Activated T-helper 2 cell treated with anti-CD3 and anti-CD28 coated beads, Interferon-gamma antibody, Interleukin-2, Interleukin-4, amounts not matched to agents 10 μg/mL and 5 μg/mL and 100 μg/mL, durations not matched to agents 14 hours and 24 hours and 36 hours (primary cell): ENCODE measurements at regions not wholly inside any gene's neighbourhood (a gene's known extent, or its start where the extent isn't known, plus 50 kb on each side); places are given as distances from the start of the nearest gene placed in this dataset.

ENCODE experiments used
- DNase-seq: peaks from one replicate; pipeline ENCODE4 v3.0.0; 2021; ENCODE audit warnings: low spot score
- H3K27ac Mint-ChIP-seq: one replicate; pipeline ENCODE4 v1.8.0; 2021; ENCODE audit warnings: mixed read lengths
- H3K27me3 Mint-ChIP-seq: one replicate; pipeline ENCODE4 v1.8.0; 2021; ENCODE audit warnings: low read depth, mixed read lengths
- H3K36me3 Mint-ChIP-seq: one replicate; pipeline ENCODE4 v1.8.0; 2021; ENCODE audit warnings: low read depth, mixed read lengths
- H3K4me1 Mint-ChIP-seq: one replicate; pipeline ENCODE4 v1.8.0; 2021; ENCODE audit warnings: low read depth, mixed read lengths
- H3K4me3 Mint-ChIP-seq: one replicate; pipeline ENCODE4 v1.8.0; 2021; ENCODE audit warnings: low read depth, mild to moderate bottlenecking, moderate library complexity, mixed read lengths
- H3K9me3 Mint-ChIP-seq: one replicate; pipeline ENCODE4 v1.8.0; 2021; ENCODE audit warnings: mixed read lengths
- intact Hi-C: fragments of 100-400 bp; cut with micrococcal nuclease; formaldehyde crosslinking; loops from one replicate; pipeline ENCODE4 v1.15.1; 2023

DNA sequence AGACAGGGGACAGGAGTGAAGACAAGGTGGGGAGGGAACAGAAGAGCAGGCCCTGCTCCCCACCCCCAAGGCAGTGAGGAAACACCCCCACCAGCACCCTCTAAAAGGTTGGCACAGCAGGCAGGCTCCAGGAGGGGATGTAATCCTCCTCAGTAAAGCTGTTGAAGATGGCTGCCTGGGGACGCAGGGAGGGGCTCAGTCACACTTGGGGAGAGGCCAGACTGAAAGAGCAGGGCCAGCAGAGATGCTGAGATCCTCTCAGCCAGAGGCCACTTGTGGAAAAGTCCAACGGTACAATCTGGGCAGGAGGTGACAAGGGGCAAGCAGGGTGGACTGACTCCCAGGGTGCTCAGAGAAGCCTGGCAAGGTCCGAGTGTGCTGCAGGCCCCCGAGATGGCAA lies 154.8 kb upstream of the ID2 start:
- Mint-ChIP-seq H3K9me3 (peaks cover 15% of the 10 kb centered on the region), H3K36me3 (peaks cover 18% of the 10 kb centered on the region), H3K4me3 (no peak overlapping the region), H3K27me3 (peaks cover 3% of the 10 kb centered on the region), H3K4me1 (peaks cover 26% of the 10 kb centered on the region), H3K27ac (no peak overlapping the region)
- intact Hi-C loops = no loop called here
- DNase-seq = no peak

DNA sequence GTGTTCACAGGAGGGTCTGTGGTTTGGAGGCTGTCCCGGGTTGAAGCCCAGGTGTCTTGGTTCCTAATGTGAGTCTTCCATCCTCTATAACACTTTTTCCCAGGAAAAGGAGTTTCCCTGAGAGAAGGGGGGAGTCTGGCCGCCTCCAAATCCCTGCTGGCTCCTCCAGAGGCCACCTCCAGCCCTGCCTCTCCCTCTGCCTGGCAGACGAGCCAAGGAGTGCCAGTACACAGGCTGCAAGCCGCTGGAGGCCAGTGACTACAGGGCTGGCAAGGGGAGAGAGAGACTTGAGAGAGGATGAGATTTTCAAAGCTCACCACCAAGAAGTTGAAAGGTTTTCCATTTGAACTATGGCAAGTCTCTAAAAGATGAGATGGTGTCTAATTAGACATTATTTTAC lies 154.2 kb upstream of the ID2 start:
- Mint-ChIP-seq H3K27me3 (peaks cover 3% of the 10 kb centered on the region), H3K27ac (no peak overlapping the region), H3K9me3 (peaks cover 18% of the 10 kb centered on the region), H3K4me1 (peaks cover 20% of the 10 kb centered on the region), H3K36me3 (peaks cover 18% of the 10 kb centered on the region), H3K4me3 (no peak overlapping the region)
- no peak for DNase-seq
- intact Hi-C loops = no loop called here

DNA sequence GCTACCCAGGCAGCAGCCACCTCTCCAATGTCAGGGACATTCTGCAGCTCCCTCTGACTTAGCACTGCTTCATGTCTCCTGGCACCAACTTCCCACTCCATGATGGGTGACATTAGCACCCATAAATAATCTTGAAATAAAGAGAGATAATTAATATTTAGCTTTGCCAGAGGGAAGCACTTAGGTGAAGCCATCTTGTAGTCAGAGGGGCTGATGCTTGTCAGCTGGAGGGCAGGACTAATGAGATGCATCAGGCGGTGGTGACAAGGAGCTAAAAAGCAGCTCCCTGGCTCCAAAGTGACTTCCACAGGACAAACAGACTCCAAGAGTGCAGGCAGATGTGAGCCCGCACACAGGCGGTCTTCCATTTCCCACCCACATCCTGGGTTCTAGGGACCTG lies 153.0 kb upstream of the ID2 start:
- Mint-ChIP-seq H3K9me3 (peaks cover 18% of the 10 kb centered on the region), H3K36me3 (peaks cover 17% of the 10 kb centered on the region), H3K27ac (no peak overlapping the region), H3K4me1 (peaks cover 11% of the 10 kb centered on the region), H3K27me3 (peaks cover 3% of the 10 kb centered on the region), H3K4me3 (no peak overlapping the region)
- intact Hi-C loops = no loop called here
- DNase-seq = no peak

DNA sequence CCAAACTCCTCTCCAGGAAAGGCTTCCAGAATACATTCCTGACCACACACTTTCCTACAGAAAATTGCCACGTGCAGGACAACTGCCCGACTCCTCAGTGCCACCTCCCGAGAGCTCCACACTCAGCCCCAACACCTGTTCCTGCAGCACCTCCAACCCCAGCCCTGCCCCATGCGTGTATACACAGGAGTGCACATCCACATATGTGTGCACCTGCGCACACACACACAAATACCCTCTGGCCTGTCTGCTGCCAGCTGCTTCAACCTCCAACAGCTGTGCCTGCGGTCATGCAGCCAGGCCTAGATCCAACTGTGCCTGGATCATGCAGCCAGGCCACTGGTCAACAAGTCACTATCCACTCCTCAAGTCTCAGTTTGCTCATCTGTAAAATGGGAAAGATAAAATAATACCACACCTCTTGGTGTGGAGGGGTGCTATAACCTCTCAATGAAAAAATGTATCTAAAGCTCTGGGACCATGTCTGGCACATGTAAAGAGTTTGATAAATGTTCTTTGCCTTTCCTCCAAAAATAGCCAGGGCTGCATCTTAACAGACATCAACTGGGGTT lies 152.1 kb upstream of the ID2 start:
- Mint-ChIP-seq H3K4me3 (no peak overlapping the region), H3K36me3 (peaks cover 17% of the 10 kb centered on the region), H3K27me3 (peaks cover 3% of the 10 kb centered on the region), H3K4me1 (peaks cover 11% of the 10 kb centered on the region), H3K27ac (no peak overlapping the region), H3K9me3 (peaks cover 18% of the 10 kb centered on the region)
- intact Hi-C loops = no loop called here
- DNase-seq = no peak

DNA sequence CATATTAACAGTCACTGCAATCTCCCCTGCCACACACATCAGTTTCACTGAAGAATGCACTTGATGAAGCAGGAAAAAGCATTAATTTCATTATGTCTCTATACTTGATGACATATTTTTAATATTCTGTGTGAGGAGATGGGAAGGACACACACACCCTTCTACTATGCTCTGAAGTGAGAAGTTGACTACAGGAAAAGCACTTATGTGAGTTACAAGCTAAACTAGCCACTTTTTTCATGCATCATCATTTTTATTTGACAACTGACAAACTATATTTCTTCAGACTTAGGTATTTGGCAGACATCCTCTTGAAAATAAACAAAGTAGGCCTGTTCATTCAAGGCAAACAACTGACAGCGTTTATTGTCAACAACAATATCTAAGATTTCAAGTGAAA lies 150.4 kb upstream of the ID2 start:
- Mint-ChIP-seq H3K36me3 (peaks cover 17% of the 10 kb centered on the region), H3K9me3 (peaks cover 18% of the 10 kb centered on the region), H3K27ac (no peak overlapping the region), H3K27me3 (peaks cover 3% of the 10 kb centered on the region), H3K4me3 (no peak overlapping the region), H3K4me1 (peaks cover 13% of the 10 kb centered on the region)
- intact Hi-C loops = no loop called here
- no peak for DNase-seq

DNA sequence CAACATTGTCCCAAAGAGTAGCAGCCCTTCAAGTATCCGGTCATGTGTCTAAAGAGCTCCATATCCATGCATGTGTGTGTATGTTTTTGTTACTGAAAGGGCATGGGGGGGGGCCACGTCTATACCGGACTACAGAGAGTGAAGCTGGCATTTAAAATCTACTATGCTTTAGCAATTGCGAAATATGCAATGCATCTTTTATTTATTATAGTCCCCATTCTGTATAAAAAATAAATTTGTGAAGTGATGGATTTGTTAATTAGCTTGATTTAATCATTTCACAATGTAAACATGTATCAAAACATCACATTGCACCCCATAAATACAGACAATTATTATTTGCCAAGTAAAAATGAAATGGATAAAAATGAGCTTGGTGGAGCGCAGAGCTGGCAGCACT lies 149.4 kb upstream of the ID2 start:
- intact Hi-C loops = no loop called here
- Mint-ChIP-seq H3K36me3 (peaks cover 17% of the 10 kb centered on the region), H3K27me3 (peaks cover 3% of the 10 kb centered on the region), H3K9me3 (peaks cover 18% of the 10 kb centered on the region), H3K4me1 (peaks cover 16% of the 10 kb centered on the region), H3K4me3 (no peak overlapping the region), H3K27ac (no peak overlapping the region)
- no peak for DNase-seq

DNA sequence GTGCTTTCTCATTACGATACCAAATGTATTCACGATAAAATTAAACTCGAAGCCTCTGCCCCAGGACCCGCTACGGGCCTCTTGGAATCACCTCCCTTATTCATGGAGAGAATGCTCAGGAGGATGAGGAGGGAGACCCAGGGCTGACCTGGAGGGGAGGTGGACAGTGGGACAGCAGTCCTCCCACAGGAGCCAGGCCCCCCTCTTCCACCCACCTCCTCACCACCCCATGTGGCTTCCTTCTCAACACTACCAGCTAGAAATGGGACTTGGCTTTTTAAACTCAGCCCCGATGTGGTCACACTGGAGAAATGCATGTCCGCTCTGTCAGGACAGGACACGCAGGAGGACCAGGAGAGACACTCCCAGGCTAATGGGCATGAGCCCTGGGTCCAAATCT lies 147.9 kb upstream of the ID2 start:
- intact Hi-C loops = no loop called here
- H3K27ac Mint-ChIP-seq = no peak overlapping the region
- H3K36me3 Mint-ChIP-seq = peaks cover 17% of the 10 kb centered on the region
- no peak overlapping the region for H3K4me3 Mint-ChIP-seq
- peaks cover 18% of the 10 kb centered on the region for H3K9me3 Mint-ChIP-seq
- H3K27me3 Mint-ChIP-seq = no peaks in the 10 kb centered on the region
- no peak for DNase-seq
- H3K4me1 Mint-ChIP-seq = peaks cover 20% of the 10 kb centered on the region

DNA sequence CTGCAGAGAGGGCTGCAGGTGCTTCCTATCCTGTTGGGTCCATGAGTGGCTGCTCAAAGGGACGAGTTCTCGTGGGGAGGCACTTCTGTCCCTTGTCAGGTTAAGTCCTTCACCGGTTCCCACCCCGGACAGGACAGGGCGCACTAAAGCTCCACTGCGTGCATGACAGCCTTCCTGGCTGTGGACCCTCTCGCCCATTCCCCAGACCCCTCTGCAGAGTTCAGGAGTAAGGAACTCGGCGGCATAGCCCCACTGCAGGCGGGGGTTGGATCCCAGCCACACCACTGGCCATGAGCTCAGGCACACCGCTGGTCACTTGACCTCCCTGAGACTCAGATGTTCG lies 147.5 kb upstream of the ID2 start:
- no peak overlapping the region for H3K4me3 Mint-ChIP-seq
- H3K9me3 Mint-ChIP-seq = peaks cover 18% of the 10 kb centered on the region
- no peaks in the 10 kb centered on the region for H3K27me3 Mint-ChIP-seq
- no peak overlapping the region for H3K27ac Mint-ChIP-seq
- H3K4me1 Mint-ChIP-seq = peaks cover 23% of the 10 kb centered on the region
- no peak for DNase-seq
- H3K36me3 Mint-ChIP-seq = peaks cover 17% of the 10 kb centered on the region
- intact Hi-C loops = no loop called here

DNA sequence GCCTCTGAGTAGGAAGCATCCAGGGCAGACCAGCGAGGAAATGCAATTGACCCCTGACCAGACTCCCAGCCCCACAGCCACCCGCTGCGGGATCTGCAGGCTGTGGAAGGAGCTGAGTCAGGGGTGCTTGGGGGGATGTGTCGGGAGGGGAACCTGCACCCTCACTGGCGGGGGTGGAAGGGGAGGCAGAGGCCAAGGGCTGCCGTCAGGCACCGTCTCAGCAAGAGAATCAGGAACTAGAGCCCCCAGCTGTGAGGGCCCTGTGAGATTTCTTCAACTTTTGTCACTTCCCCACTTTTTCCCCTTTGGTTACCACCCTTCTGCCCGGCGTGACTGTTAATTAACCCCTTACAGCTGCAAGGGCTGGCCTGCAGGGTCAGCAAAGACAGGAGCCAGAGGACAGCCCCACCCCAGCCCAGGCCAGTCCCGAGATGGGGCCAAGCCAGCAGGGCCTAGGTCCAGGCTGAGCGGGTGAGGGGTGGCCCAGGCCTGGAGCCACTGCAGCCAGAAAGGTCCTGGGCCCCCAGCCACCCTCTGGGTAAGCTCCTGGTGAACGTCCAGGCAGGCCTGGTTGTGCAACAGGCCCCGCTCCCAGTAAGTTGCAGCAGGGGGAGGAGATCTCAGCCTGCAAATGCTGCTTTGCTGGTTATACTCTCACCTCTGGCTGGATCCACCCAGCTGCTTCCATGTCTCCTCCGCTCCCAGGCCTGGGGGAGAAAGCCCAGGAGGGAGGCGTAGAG lies 147.0 kb upstream of the ID2 start:
- intact Hi-C loops = no loop called here
- H3K36me3 Mint-ChIP-seq = peaks cover 17% of the 10 kb centered on the region
- DNase-seq = no peak

DNA sequence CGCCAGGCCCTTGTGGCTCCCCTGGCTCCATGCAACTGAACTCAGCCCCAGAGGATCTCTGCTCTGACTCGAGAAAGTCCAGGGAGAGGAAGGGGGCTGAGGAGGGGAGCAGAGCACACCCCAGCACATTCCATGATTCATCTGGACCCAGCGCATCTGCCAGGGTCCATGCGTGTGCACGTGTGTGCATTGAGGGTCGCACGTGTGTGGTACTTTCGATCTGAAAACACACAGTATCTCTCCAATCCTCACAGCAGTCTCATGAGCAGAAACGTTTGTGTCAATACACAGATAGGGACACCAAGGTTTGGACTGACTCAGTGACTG lies 146.4 kb upstream of the ID2 start:
- no peak for DNase-seq
- intact Hi-C loops = no loop called here
- Mint-ChIP-seq H3K27me3 (no peaks in the 10 kb centered on the region), H3K36me3 (peaks cover 17% of the 10 kb centered on the region), H3K4me3 (no peak overlapping the region), H3K27ac (no peak overlapping the region), H3K9me3 (peaks cover 18% of the 10 kb centered on the region), H3K4me1 (peaks cover 32% of the 10 kb centered on the region)

More for the DNA sequence above, 147.0 kb upstream of the ID2 start:
- Mint-ChIP-seq H3K4me3 (no peak overlapping the region), H3K27ac (no peak overlapping the region), H3K9me3 (peaks cover 18% of the 10 kb centered on the region), H3K4me1 (peaks cover 27% of the 10 kb centered on the region), H3K27me3 (no peaks in the 10 kb centered on the region)

DNA sequence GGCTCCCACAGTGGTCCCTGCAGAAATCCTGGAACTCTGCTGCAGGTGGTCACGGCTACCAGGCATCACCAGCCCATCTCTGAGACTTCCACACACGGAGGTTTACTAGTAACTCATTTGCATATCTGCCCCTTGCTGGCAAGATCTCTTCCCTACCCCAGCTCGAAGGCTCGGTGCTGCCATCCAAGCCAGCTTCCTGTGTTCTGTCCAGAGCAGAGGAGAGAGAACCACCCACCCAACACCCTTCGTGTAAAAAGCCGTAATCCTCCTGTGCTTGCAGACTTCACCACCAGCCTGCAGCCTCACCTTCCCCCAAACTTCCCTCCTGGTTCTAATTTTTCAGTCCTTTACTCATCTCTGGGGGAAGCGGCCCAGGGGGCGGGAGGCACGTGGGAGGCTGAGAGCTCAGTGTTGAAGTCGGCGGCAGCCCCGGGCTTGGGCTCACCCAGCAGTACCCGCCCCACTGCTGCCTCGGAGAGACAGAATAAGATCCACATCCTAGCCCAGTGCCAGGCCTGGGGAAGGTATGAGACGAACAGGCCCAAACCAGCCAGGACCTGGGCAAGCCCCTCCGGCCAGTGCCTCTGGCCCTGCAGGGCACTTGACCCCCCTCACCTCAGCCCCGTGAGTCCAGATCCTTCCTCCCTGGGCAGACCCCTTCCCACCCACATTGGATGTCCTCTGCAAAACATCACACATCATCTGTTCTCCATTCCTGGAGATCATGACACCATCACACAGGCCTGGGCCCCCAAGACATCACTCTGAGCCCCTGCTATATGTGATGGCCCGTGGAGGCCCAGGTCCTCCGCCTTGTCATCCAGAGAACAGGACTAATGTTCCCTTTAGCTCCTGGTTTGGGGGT lies 145.8 kb upstream of the ID2 start:
- Mint-ChIP-seq H3K4me3 (no peak overlapping the region), H3K36me3 (peaks cover 12% of the 10 kb centered on the region), H3K27me3 (no peaks in the 10 kb centered on the region), H3K4me1 (peaks cover 38% of the 10 kb centered on the region), H3K9me3 (peaks cover 12% of the 10 kb centered on the region), H3K27ac (peak overlapping the region; percentile 48)
- no peak for DNase-seq
- intact Hi-C loops = no loop called here

DNA sequence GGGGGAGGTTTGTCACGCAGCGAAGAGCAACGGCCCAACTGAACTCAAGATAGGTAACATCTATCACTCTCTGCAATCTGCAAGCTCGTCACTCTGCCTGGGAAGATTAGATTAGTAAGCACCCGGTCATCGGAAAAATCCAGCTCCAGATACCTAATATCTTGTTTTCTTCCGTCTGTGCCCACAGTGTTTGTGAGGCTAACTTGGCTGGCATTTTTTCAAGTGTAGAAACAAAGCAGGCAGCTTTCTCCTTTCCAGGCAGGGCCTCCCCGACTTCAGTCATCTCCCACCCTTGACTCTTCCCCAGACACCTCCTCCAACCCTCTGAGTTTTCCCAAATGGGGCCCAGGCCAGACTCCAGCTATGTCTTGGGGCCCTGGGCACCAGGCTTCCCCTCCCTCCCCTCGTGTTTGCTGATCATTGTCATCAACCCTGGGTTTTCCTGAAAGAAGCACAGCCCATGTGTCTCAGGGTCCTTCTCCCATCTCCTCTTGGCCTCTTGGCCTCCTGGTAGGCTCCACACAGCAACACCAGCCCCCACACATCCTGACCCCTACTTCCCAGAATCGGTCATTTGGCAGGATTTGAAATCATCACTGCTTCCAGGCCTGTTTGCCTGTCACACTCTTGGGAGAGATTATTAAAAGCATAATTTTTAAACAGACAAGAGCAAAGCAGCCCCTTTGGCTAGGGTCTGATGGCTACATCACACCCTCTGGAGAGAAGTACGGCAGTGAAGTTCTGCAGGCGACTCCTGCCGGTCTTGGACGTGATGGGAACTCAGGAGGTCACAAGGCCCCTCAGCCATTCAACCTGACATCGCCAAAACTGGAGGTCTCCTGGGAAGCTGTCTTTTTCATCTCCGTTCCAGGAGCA lies 144.9 kb upstream of the ID2 start:
- Mint-ChIP-seq H3K9me3 (peaks cover 3% of the 10 kb centered on the region), H3K27ac (peak overlapping the region; percentile 64), H3K4me3 (no peak overlapping the region), H3K36me3 (peaks cover 4% of the 10 kb centered on the region), H3K4me1 (peaks cover 46% of the 10 kb centered on the region), H3K27me3 (no peaks in the 10 kb centered on the region)
- no peak for DNase-seq
- intact Hi-C loops = no loop called here
